Fibroblast of mammary gland (primary cell): ENCODE measurements at regions not wholly inside any gene's neighbourhood (a gene's known extent, or its start where the extent isn't known, plus 50 kb on each side); places are given as distances from the start of the nearest gene placed in this dataset.
A peak's percentile ranks its signal among the peaks of the same experiment; 100 is the strongest.

Experiments used
- DNase-seq: peaks from one replicate; pipeline ENCODE4 v3.0.0-alpha.2; 2010; ENCODE audit warnings: low read depth
- H3K4me3 ChIP-seq: 2 replicates; pipeline ENCODE4 v1.5.1; 2011; ENCODE audit warnings: low read depth, mild to moderate bottlenecking, low read length, moderate library complexity; ENCODE audit not compliant: control insufficient read depth
- TF ChIP-seq, protein P1 (sequence below): conservative IDR thresholded peaks from 2 replicates; pipeline ENCODE4 v1.5.1; 2011; ENCODE audit warnings: low read depth, low read length, inconsistent platforms; ENCODE audit not compliant: control insufficient read depth, insufficient read depth

- TF ChIP-seq, protein P1, sequence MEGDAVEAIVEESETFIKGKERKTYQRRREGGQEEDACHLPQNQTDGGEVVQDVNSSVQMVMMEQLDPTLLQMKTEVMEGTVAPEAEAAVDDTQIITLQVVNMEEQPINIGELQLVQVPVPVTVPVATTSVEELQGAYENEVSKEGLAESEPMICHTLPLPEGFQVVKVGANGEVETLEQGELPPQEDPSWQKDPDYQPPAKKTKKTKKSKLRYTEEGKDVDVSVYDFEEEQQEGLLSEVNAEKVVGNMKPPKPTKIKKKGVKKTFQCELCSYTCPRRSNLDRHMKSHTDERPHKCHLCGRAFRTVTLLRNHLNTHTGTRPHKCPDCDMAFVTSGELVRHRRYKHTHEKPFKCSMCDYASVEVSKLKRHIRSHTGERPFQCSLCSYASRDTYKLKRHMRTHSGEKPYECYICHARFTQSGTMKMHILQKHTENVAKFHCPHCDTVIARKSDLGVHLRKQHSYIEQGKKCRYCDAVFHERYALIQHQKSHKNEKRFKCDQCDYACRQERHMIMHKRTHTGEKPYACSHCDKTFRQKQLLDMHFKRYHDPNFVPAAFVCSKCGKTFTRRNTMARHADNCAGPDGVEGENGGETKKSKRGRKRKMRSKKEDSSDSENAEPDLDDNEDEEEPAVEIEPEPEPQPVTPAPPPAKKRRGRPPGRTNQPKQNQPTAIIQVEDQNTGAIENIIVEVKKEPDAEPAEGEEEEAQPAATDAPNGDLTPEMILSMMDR: no peak
- H3K4me3 ChIP-seq: no peak overlapping the region
- peak; percentile 98 for DNase-seq
These were observed 248.6 kb upstream of the KLF4 start for GRCh38 chr9:107737987-107738743.

DNA sequence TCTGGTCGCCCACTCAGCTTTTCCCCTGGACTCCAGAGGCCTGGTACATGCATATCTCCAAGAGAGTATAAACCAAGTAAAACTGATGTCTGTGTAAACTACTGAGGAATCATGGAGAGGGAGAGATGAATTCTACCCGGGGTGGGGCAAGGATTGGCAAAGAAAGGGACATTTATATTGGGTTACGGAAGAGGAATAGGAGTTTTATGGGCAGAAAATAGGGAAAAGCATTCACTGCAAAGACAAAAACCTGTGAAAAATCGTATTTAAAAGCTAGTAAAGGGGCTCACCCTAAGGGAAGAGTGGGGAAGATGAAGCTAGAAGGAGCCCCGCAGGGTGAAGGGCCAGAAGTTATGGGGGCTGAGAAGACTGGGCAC is 248.0 kb upstream of the KLF4 start:
- H3K4me3 ChIP-seq: no peak overlapping the region
- DNase-seq: no peak
- TF ChIP-seq, protein P1: no peak

DNA sequence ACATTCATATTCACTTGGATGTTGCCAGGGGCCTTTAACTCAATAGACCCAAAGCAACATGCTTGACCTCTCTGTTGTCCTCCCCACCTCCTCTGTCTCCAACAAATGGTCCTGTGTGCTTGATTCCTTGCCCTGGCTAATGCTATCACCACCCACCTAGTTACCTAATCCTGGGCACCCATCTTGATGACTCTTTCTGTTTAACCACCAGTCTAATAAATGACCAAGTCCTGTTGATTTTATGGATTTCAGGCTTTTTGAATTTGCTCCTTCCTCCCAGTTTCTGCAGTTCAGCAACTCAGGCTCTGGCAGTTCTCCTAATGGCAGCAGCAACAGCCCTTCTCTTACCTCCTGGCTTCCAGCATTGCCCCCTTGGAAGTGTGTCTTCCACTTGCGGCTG is 246.3 kb upstream of the KLF4 start:
- DNase-seq: no peak
- H3K4me3 ChIP-seq: no peak overlapping the region
- TF ChIP-seq, protein P1: no peak

GRCh38 chr9:107734256-107735013 is 244.9 kb upstream of the KLF4 start:
- no peak overlapping the region for H3K4me3 ChIP-seq

GRCh38 chr9:107733523-107733894 is 243.9 kb upstream of the KLF4 start:
- peak; percentile 89 for DNase-seq
- TF ChIP-seq, protein P1: no peak
- H3K4me3 ChIP-seq: no peak overlapping the region

More at GRCh38 chr9:107734256-107735013, 244.9 kb upstream of the KLF4 start:
- TF ChIP-seq, protein P1: peak; percentile 36
- DNase-seq: peak; percentile 98

GRCh38 chr9:107732781-107733522 is 243.4 kb upstream of the KLF4 start:
- DNase-seq: peak; percentile 86
- H3K4me3 ChIP-seq: no peak overlapping the region
- TF ChIP-seq, protein P1: no peak
